ENCODE measurements at regions not wholly inside any gene's neighbourhood (a gene's known extent, or its start where the extent isn't known, plus 50 kb on each side); places are given as distances from the start of the nearest gene placed in this dataset.
"Not testable (repeated sequence)": the region's sequence is repeated elsewhere in the genome, so short reads cannot be mapped to it uniquely, and the experiment has no call there.

GRCh38 chr1:190897233-190897632 is 419.6 kb upstream of the BRINP3 start:
- H3K9me3 Mint-ChIP-seq: peaks cover 10% of the 10 kb centered on the region
- no peak overlapping the region for H3K27ac Mint-ChIP-seq
- ChIA-PET CTCF (no interaction called here), POLR2A (no interaction called here)
- no peaks in the 10 kb centered on the region for H3K4me1 Mint-ChIP-seq
- no peaks in the 10 kb centered on the region for H3K36me3 Mint-ChIP-seq (ENCODE audit: low read depth)
- H3K27me3 Mint-ChIP-seq: no peaks in the 10 kb centered on the region
- no peak overlapping the region for H3K4me3 Mint-ChIP-seq
- DNase-seq: no peak

- H3K4me3 Mint-ChIP-seq: no peak overlapping the region
- H3K27me3 Mint-ChIP-seq: no peaks in the 10 kb centered on the region
- peaks cover 4% of the 10 kb centered on the region for H3K9me3 Mint-ChIP-seq
- no peaks in the 10 kb centered on the region for H3K4me1 Mint-ChIP-seq
- CTCF ChIA-PET: no interaction called here
- no peaks in the 10 kb centered on the region for H3K36me3 Mint-ChIP-seq (ENCODE audit: low read depth)
- no peak for DNase-seq
- H3K27ac Mint-ChIP-seq: no peak overlapping the region
- POLR2A ChIA-PET: no interaction called here
Observed at GRCh38 chr1:190904091-190904695, 426.5 kb upstream of the BRINP3 start.

GRCh38 chr1:190906206-190906725 is 428.6 kb upstream of the BRINP3 start:
- POLR2A ChIA-PET: no interaction called here
- Mint-ChIP-seq H3K36me3 (ENCODE audit: low read depth) (no peaks in the 10 kb centered on the region), H3K27ac (no peak overlapping the region)

GRCh38 chr1:190908246-190908645 is 430.6 kb upstream of the BRINP3 start:
- ChIA-PET POLR2A (no interaction called here), CTCF (no interaction called here)
- no peaks in the 10 kb centered on the region for H3K27me3 Mint-ChIP-seq
- no peak overlapping the region for H3K4me3 Mint-ChIP-seq
- no peaks in the 10 kb centered on the region for H3K4me1 Mint-ChIP-seq
- H3K9me3 Mint-ChIP-seq: peaks cover 4% of the 10 kb centered on the region
- no peaks in the 10 kb centered on the region for H3K36me3 Mint-ChIP-seq (ENCODE audit: low read depth)
- H3K27ac Mint-ChIP-seq: no peak overlapping the region
- DNase-seq: no peak

More at GRCh38 chr1:190906206-190906725, 428.6 kb upstream of the BRINP3 start:
- CTCF ChIA-PET: no interaction called here
- Mint-ChIP-seq H3K27me3 (no peaks in the 10 kb centered on the region), H3K9me3 (no peaks in the 10 kb centered on the region), H3K4me1 (no peaks in the 10 kb centered on the region), H3K4me3 (no peak overlapping the region)
- DNase-seq: no peak

GRCh38 chr1:190908691-190909090 is 431.0 kb upstream of the BRINP3 start:
- ChIA-PET POLR2A (no interaction called here), CTCF (no interaction called here)
- no peaks in the 10 kb centered on the region for H3K36me3 Mint-ChIP-seq (ENCODE audit: low read depth)
- H3K27me3 Mint-ChIP-seq: no peaks in the 10 kb centered on the region
- H3K27ac Mint-ChIP-seq: no peak overlapping the region
- H3K9me3 Mint-ChIP-seq: peaks cover 4% of the 10 kb centered on the region
- no peak overlapping the region for H3K4me3 Mint-ChIP-seq
- DNase-seq: no peak
- H3K4me1 Mint-ChIP-seq: no peaks in the 10 kb centered on the region

GRCh38 chr1:190935925-190936324 is 458.3 kb upstream of the BRINP3 start:
- no peak for DNase-seq
- CTCF ChIA-PET: no interaction called here
- no peaks in the 10 kb centered on the region for H3K36me3 Mint-ChIP-seq (ENCODE audit: low read depth)
- no peaks in the 10 kb centered on the region for H3K4me1 Mint-ChIP-seq
- no peak overlapping the region for H3K4me3 Mint-ChIP-seq
- H3K27me3 Mint-ChIP-seq: no peaks in the 10 kb centered on the region
- H3K27ac Mint-ChIP-seq: no peak overlapping the region
- H3K9me3 Mint-ChIP-seq: no peaks in the 10 kb centered on the region
- POLR2A ChIA-PET: no interaction called here

- Mint-ChIP-seq H3K36me3 (ENCODE audit: low read depth) (no peaks in the 10 kb centered on the region), H3K27me3 (no peaks in the 10 kb centered on the region), H3K4me1 (no peaks in the 10 kb centered on the region), H3K4me3 (no peak overlapping the region), H3K27ac (no peak overlapping the region), H3K9me3 (no peaks in the 10 kb centered on the region)
- ChIA-PET POLR2A (no interaction called here), CTCF (no interaction called here)
- DNase-seq: no peak
Observed at GRCh38 chr1:190936337-190936736, 458.7 kb upstream of the BRINP3 start.

GRCh38 chr1:190940951-190941350 is 463.3 kb upstream of the BRINP3 start:
- H3K27me3 Mint-ChIP-seq: no peaks in the 10 kb centered on the region
- DNase-seq: no peak
- H3K9me3 Mint-ChIP-seq: peaks cover 5% of the 10 kb centered on the region
- no peak overlapping the region for H3K27ac Mint-ChIP-seq
- POLR2A ChIA-PET: no interaction called here
- no peaks in the 10 kb centered on the region for H3K36me3 Mint-ChIP-seq (ENCODE audit: low read depth)
- CTCF ChIA-PET: no interaction called here
- H3K4me1 Mint-ChIP-seq: no peaks in the 10 kb centered on the region
- H3K4me3 Mint-ChIP-seq: no peak overlapping the region

GRCh38 chr1:190942475-190942874 is 464.8 kb upstream of the BRINP3 start:
- ChIA-PET POLR2A (no interaction called here), CTCF (no interaction called here)
- no peak for DNase-seq
- H3K27ac Mint-ChIP-seq: no peak overlapping the region
- H3K27me3 Mint-ChIP-seq: no peaks in the 10 kb centered on the region
- H3K36me3 Mint-ChIP-seq (ENCODE audit: low read depth): no peaks in the 10 kb centered on the region
- H3K9me3 Mint-ChIP-seq: peaks cover 5% of the 10 kb centered on the region
- no peaks in the 10 kb centered on the region for H3K4me1 Mint-ChIP-seq
- no peak overlapping the region for H3K4me3 Mint-ChIP-seq

- POLR2A ChIA-PET; H3K9me3 Mint-ChIP-seq; H3K27me3 Mint-ChIP-seq; H3K4me1 Mint-ChIP-seq; H3K4me3 Mint-ChIP-seq; CTCF ChIA-PET; H3K27ac Mint-ChIP-seq; DNase-seq; H3K36me3 Mint-ChIP-seq (ENCODE audit: low read depth): not testable (repeated sequence)
Observed at GRCh38 chr1:190943722-190944121, 466.1 kb upstream of the BRINP3 start.

- ChIA-PET CTCF (no interaction called here), POLR2A (no interaction called here)
- Mint-ChIP-seq H3K36me3 (ENCODE audit: low read depth) (no peaks in the 10 kb centered on the region), H3K27me3 (no peaks in the 10 kb centered on the region), H3K27ac (no peak overlapping the region), H3K4me1 (no peaks in the 10 kb centered on the region), H3K4me3 (no peak overlapping the region), H3K9me3 (peaks cover 6% of the 10 kb centered on the region)
- no peak for DNase-seq
Observed at GRCh38 chr1:190949939-190950338, 472.3 kb upstream of the BRINP3 start.

- Mint-ChIP-seq H3K4me1 (no peaks in the 10 kb centered on the region), H3K4me3 (no peak overlapping the region), H3K27me3 (no peaks in the 10 kb centered on the region), H3K36me3 (ENCODE audit: low read depth) (no peaks in the 10 kb centered on the region), H3K9me3 (peaks cover 5% of the 10 kb centered on the region), H3K27ac (no peak overlapping the region)
- ChIA-PET POLR2A (no interaction called here), CTCF (no interaction called here)
- no peak for DNase-seq
Observed at GRCh38 chr1:190957565-190957964, 479.9 kb upstream of the BRINP3 start.

GRCh38 chr1:190963321-190963720 is 485.7 kb upstream of the BRINP3 start:
- no peaks in the 10 kb centered on the region for H3K36me3 Mint-ChIP-seq (ENCODE audit: low read depth)
- no peaks in the 10 kb centered on the region for H3K4me1 Mint-ChIP-seq
- H3K27ac Mint-ChIP-seq: no peak overlapping the region
- POLR2A ChIA-PET: no interaction called here
- no peak overlapping the region for H3K4me3 Mint-ChIP-seq
- CTCF ChIA-PET: no interaction called here
- H3K9me3 Mint-ChIP-seq: peaks cover 4% of the 10 kb centered on the region
- H3K27me3 Mint-ChIP-seq: no peaks in the 10 kb centered on the region
- DNase-seq: no peak

GRCh38 chr1:190975827-190976226 is 498.2 kb upstream of the BRINP3 start:
- DNase-seq: no peak
- H3K36me3 Mint-ChIP-seq (ENCODE audit: low read depth): no peaks in the 10 kb centered on the region
- no peaks in the 10 kb centered on the region for H3K4me1 Mint-ChIP-seq
- no peaks in the 10 kb centered on the region for H3K27me3 Mint-ChIP-seq
- no peak overlapping the region for H3K4me3 Mint-ChIP-seq
- CTCF ChIA-PET: no interaction called here
- POLR2A ChIA-PET: no interaction called here
- H3K27ac Mint-ChIP-seq: no peak overlapping the region
- H3K9me3 Mint-ChIP-seq: peaks cover 5% of the 10 kb centered on the region

GRCh38 chr1:191002768-191003167 is 525.1 kb upstream of the BRINP3 start:
- no peaks in the 10 kb centered on the region for H3K36me3 Mint-ChIP-seq (ENCODE audit: low read depth)
- DNase-seq: no peak
- H3K4me1 Mint-ChIP-seq: no peaks in the 10 kb centered on the region
- ChIA-PET CTCF (no interaction called here), POLR2A (no interaction called here)
- H3K4me3 Mint-ChIP-seq: no peak overlapping the region
- H3K9me3 Mint-ChIP-seq: peaks cover 17% of the 10 kb centered on the region
- no peaks in the 10 kb centered on the region for H3K27me3 Mint-ChIP-seq
- no peak overlapping the region for H3K27ac Mint-ChIP-seq
